ENCODE measurements at regions not wholly inside any gene's neighbourhood (a gene's known extent, or its start where the extent isn't known, plus 50 kb on each side); places are given as distances from the start of the nearest gene placed in this dataset.
A peak's percentile ranks its signal among the peaks of the same experiment; 100 is the strongest.

DNA sequence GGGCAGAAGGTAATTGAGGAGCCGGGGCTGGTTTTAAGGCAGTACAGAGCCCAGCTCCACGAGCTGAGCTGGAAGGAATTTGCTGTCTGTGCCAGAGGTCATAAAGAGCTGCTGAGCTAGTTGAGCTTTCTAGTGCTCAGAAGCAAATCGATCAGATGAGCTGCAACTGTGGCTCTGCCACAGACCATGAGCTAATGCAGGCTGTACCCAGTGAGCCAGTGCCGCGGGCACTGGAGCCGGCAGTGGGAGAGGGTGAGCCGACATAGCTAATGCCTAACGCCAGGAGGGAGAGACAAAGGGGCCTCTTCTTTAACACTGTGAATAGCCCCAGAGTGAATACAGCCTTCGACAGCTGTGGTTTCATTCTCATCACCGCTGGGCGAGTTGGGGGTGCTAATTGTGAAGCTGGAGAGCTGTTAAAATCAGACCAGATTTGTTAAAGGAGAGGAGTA, 410.1 kb upstream of the TCF4 start:
- peak overlapping the region; percentile 3 to 93 (median 93); a peak in 5 of 7 replicates for H3K27ac Mint-ChIP-seq
- Histone ChIP-seq H3K79me1 (ENCODE audit: insufficient read depth, low read depth, low read length, poor library complexity, severe bottlenecking) (no peaks in the 10 kb centered on the region), H2BK15ac (ENCODE audit: low read depth, low read length) (no peak overlapping the region), H4K20me1 (ENCODE audit: control insufficient read depth, insufficient read depth, insufficient read length) (no peaks in the 10 kb centered on the region), H2BK20ac (ENCODE audit: low read depth, low read length, poor library complexity, severe bottlenecking) (no peak overlapping the region), H2AFZ (ENCODE audit: low read length) (no peak overlapping the region), H3K9me3 (ENCODE audit: control insufficient read depth, low read depth, low read length) (no peaks in the 10 kb centered on the region), H3K56ac (ENCODE audit: insufficient read length, low read depth, low read length) (no peak overlapping the region), H3K27ac (ENCODE audit: insufficient read length, low read depth, low read length) (no peak overlapping the region), H3K4ac (ENCODE audit: low read depth, low read length) (no peak overlapping the region), H2AK5ac (ENCODE audit: insufficient read length, low read length) (no peak overlapping the region), H3K9ac (ENCODE audit: extremely low read depth, insufficient read length, low read length) (no peak overlapping the region), H3K79me2 (ENCODE audit: insufficient read depth, low read length) (no peaks in the 10 kb centered on the region), H2BK12ac (ENCODE audit: insufficient read length, low read depth, low read length) (no peak overlapping the region), H3K14ac (ENCODE audit: insufficient read depth, low read length) (0 out of 2 replicates have a peak overlapping the region, but pooled peaks have one; percentile 19), H4K91ac (ENCODE audit: insufficient read length, low read depth, low read length) (no peak overlapping the region), H2BK5ac (ENCODE audit: insufficient read length, low read length) (no peak overlapping the region), H3K18ac (ENCODE audit: insufficient read length, low read depth, low read length) (no peak overlapping the region), H2BK120ac (ENCODE audit: low read depth, low read length, poor library complexity, severe bottlenecking) (no peak overlapping the region), H3T11ph (ENCODE audit: low read length) (no peak overlapping the region), H3K23me2 (ENCODE audit: insufficient read length, low read depth, low read length, poor library complexity, severe bottlenecking) (no peaks in the 10 kb centered on the region), H3K27me3 (ENCODE audit: insufficient read depth, low read length) (no peaks in the 10 kb centered on the region), H3K4me2 (ENCODE audit: insufficient read depth, insufficient read length, low read length) (no peak overlapping the region), H4K5ac (ENCODE audit: insufficient read length, low read depth, low read length) (no peak overlapping the region), H4K8ac (replicated peaks; ENCODE audit: insufficient read length, low read depth, low read length) (no peak overlapping the region), H3K4me1 (ENCODE audit: insufficient read depth, low read length) (peaks cover 9% of the 10 kb centered on the region), H3K23ac (ENCODE audit: insufficient read length, low read depth, low read length) (no peak overlapping the region)
- H3K4me1 Mint-ChIP-seq = peaks cover 38 to 47% of the 10 kb centered on the region in 2 experiments
- TF ChIP-seq, protein P1, sequence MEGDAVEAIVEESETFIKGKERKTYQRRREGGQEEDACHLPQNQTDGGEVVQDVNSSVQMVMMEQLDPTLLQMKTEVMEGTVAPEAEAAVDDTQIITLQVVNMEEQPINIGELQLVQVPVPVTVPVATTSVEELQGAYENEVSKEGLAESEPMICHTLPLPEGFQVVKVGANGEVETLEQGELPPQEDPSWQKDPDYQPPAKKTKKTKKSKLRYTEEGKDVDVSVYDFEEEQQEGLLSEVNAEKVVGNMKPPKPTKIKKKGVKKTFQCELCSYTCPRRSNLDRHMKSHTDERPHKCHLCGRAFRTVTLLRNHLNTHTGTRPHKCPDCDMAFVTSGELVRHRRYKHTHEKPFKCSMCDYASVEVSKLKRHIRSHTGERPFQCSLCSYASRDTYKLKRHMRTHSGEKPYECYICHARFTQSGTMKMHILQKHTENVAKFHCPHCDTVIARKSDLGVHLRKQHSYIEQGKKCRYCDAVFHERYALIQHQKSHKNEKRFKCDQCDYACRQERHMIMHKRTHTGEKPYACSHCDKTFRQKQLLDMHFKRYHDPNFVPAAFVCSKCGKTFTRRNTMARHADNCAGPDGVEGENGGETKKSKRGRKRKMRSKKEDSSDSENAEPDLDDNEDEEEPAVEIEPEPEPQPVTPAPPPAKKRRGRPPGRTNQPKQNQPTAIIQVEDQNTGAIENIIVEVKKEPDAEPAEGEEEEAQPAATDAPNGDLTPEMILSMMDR (conservative IDR thresholded peaks at IDR 0.05) = 0 out of 3 replicates have a peak, but pooled peaks have one; percentile 14
- DNase-seq = peak; percentile 41
- H3K36me3 Mint-ChIP-seq (ENCODE audit: insufficient read depth in 1 of 3, low read depth in 3 of 3) = no peaks in the 10 kb centered on the region
- H3K27me3 Mint-ChIP-seq (ENCODE audit: low read depth) = no peaks in the 10 kb centered on the region
- no peak overlapping the region for H3K4me3 Mint-ChIP-seq
- WGBS (ENCODE audit: extremely low coverage, insufficient read length, low lambda C conversion rate) = no CpG with 5 or more reads among the region's 11 CpGs
- H3K9me3 Mint-ChIP-seq = no peaks in the 10 kb centered on the region
